ENCODE measurements at regions not wholly inside any gene's neighbourhood (a gene's known extent, or its start where the extent isn't known, plus 50 kb on each side); places are given as distances from the start of the nearest gene placed in this dataset.
A peak's percentile ranks its signal among the peaks of the same experiment; 100 is the strongest.

DNA sequence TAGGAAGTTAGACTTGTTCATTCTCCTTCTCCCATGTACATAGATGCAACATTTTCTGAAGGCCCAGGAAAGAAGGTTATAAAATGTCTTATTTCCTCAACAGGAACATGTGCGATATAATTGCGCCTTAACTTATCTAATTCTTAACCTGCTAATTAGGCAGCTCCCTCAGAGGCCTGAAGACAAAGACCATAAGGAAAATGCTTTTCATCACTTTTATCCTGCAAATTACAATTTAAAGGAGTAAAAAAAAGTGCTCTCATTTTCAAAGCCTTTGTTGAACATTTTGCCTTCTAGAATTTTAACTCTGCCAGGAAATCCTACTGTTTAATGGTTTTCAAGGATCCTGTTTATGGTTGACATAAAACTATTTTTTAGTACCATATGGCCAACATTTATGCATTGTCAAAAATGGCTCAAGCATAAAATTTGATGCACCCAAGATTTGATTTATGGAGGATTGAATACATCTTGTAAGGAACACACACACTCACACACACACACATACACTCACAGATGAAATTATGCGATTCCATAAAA lies 660.4 kb upstream of the TMEM132C start:
- no peak for DNase-seq (ENCODE audit: low read depth)

DNA sequence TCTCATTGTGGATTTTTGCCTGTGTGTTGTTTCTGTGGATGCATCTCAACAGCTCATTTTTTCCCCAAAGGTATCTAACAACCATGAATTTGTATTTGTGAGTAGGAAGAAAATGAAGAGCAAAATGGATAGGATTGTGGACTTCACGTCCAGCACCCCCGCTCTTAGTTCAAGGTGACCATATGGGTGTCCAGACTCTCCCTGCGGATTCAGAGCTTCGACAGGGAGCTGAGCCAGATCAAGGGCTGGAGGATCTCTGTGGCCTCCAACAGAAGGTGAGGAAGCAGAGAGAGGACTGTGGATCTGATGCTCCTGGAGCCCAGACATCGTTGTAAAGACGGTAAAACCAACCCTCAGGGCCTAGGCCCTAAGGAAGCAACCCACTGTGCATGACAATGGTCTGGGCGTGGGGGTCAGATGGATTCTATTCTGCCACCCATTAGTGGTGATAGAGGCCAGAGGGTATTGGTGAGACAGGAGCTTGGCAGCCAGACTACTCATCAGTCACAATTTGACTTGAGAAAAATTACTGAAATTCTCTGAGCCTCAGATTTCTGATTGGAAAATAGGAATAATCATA lies 659.7 kb upstream of the TMEM132C start:
- no peak for DNase-seq (ENCODE audit: low read depth)

DNA sequence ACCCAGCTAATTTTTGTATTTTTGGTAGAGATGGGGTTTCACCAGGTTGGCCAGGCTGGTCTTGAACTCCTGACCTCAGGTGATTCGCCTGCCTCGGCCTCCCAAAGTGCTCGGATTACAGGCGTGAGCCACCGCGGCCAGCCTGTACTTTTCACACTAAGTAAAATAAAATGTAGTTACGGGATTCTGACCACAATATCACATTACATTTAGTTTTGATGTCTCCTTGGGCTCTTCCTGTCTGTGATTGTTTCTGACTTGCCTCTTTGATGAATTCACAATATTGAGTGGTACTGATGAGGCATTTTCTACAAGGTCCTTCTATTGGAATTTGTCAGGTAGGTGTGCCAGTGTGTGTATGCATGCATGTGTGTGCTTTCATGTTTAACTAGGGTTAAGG lies 658.6 kb upstream of the TMEM132C start:
- DNase-seq (ENCODE audit: low read depth) = peak; percentile 13

DNA sequence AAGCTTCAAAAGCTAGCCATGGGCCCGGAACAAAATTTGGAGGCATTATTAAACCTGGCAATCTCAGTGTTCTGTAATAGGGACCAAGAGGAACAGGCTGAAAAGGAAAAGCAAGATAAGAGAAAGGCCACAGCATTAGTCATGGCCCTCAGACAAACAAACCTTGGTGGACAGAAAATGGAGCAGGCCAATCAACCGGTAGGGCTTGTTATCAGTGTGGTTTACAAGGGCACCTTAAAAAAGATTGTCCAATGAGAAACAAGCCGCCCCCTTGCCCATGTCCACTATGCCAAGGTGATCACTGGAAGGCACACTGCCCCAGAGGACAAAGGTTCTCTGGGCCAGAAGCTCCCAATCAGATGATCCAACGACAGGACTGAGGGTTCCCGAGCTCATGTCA lies 653.9 kb upstream of the TMEM132C start:
- peak; percentile 25 for DNase-seq (ENCODE audit: low read depth)

DNA sequence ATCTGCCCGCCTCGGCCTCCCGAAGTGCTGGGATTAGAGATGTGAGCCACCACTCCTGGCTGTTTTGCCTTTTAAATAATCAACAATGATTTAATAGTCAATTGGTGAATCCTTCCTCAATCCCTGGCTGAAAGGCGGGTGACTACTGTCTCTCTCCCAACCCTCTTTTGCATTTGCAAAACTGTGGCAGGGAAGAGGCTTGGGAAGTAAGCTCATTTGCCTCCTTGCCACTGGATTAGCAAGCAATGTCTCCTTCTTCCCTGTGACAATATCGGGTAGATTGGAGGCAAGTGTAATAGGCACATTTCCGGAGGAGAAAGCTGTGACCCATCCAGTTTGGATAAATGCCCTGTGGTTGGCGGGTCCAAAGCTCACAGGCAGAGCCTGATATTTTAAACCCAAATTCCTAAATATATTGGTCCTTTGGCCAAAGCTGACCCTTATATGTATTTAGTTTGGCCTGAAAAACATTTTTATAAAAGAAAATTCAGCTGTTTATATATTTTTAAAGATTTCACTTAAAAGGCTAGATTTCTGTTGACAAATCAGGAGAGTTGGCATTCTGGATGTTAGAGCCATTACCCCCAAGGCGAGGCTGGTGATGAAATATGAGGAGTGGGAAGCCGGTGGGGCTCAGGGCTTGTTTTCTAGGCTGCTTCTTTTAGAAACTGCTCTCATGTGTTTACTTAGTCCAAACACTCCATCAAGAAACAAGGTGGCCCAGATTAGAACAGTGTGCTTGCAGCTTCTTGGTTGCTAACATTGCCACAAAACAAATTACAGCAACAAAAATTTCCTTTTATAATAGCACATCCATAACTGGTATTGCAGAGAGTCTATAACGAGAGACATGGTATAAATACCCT lies 646.9 kb upstream of the TMEM132C start:
- DNase-seq (ENCODE audit: low read depth) = peak; percentile 16

DNA sequence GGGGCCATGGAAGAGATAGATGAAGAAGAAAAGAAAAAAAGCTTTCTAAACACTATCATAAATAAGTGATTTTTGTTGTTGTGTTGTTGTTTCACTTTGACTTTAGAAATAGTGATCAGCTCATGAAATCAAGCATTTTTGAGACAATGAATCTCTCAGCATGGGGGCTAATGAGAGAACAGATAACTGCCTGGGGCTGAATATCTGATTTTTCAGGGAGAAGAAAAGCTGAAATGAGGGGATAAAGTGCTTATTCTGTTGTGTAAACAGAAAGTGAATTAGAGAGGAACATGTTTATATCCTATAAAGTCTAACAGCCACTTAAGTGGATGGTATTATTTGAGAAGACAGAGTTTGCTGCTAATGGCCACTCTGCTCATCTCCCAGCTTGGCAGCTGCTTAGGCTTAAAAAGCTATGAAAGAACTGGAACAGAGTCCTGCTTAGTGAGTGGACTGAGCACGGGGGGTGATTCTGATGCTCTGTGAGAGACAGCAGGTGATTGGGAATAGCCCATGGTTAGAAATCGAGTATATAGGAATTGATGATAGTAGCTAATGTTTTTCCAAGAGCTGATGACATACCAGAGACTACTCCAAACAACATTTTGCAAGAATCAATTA lies 646.1 kb upstream of the TMEM132C start:
- DNase-seq (ENCODE audit: low read depth) = no peak

DNA sequence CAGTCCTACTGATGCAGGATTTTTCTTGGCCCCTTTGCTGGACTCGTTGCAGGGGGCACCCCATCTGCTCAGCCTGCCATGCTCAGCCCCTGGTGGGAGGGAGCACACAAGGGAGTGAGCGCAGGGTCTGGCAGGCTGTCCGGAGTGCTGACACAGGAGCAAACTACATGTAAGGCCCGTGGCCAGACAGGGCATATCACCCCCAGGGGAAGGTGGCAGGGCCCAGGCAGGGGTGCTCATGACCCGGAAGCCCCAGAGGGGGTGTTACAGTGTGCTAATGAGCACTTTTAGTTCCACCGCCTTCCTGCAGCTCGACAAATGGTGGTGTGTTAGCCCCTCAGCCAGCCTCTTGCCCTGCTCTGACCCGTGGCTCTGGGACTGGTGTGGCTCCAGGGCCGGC lies 645.6 kb upstream of the TMEM132C start:
- no peak for DNase-seq (ENCODE audit: low read depth)

DNA sequence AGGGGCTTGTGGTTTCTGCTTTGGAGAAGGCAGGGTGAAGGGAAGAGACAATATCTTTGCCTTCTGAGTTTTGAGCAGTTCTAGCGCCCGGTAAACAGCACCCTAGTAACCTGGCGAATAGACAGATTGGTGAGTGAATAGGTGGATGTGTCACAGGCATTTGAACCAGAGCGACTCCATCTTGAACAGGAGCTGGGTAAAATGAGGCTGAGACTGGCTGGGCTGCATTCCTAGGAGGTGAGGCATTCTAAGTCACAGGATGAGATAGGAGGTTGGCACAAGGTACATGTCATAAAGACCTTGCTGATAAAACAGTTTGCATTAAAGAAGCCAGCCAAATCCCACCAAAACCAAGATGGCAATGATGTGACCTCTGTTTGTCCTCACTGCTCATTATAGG lies 643.6 kb upstream of the TMEM132C start:
- DNase-seq (ENCODE audit: low read depth) = peak; percentile 8

DNA sequence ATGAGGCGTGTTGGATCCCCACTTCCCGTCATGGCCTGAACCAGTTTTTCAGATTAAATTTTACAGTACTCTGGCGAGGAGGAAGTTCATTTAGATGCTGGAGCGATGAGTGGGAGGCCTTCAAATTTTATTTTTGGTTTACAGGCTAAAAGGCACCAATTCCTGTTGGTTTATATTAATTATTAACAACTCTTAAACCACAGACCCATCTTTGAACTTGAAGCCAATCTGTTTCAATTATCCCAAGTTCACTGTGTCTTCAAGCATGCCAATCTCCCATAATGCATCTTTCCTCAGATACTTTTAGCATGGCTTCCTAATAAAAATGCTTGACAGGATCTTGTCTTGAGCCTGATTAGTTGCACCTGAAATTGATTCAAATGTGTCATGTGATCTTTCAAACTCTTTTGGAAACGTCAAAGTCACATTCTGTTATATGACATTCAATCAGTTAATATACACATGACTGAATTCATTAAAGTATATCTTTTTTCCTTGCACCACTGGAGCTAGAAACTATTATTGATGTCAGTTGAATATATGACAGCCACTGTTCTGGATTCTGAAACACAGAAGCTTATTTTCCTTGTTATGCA lies 641.7 kb upstream of the TMEM132C start:
- no peak for DNase-seq (ENCODE audit: low read depth)

DNA sequence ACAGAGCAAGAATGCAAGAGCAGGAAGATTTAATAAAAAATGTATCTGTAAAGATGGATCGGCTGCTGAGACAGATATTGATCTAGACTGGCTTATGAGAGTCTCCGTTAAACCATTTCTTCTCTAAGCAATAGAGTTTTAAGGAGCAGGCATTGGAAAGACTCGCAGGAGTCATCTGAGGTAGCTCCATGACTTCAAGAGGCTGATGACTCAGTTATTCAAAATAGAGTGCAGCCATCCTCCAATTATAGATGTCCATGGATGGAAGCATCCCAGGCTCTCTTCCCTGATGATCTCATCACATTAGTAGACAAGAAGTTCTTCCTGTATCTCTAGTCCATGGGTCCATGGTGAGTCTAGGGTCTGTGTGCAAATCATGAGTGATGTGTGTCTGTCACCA lies 638.3 kb upstream of the TMEM132C start:
- peak; percentile 77 for DNase-seq (ENCODE audit: low read depth)

DNA sequence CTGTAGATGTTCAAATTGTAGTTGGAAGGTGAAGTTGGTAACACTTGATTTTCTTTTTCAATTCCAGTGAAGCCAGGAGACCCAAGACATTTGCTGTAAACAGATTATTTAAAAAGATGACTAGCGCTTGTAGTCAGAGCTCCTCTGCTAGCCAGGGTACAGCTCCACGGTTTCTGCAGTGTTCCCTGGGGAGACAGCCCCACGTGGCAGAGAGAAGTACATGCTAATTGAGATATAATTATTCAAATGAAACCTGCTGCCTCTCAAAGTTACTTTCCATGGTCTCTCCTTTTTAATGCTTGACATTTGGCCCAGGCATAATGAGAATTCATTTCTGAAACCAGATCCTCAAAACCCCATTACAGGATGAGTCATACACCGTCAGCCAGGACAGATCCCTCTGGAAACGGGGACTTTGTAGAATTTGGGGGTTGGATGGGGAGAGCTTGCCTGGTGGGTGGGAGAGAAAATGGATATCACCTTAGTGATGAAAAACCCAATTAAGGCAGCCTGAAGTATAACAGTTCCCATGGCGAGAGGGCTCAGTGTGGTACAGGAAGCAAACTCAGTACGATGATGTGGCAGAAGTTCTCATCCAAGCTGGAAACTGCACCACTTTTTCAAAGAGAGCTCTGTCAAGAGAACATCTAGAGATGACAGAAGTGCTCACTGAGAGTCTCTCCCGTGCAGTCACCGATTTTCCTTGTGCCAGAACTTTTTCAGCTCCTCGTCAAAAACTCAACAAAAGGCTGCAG lies 637.7 kb upstream of the TMEM132C start:
- DNase-seq (ENCODE audit: low read depth) = peak; percentile 59

DNA sequence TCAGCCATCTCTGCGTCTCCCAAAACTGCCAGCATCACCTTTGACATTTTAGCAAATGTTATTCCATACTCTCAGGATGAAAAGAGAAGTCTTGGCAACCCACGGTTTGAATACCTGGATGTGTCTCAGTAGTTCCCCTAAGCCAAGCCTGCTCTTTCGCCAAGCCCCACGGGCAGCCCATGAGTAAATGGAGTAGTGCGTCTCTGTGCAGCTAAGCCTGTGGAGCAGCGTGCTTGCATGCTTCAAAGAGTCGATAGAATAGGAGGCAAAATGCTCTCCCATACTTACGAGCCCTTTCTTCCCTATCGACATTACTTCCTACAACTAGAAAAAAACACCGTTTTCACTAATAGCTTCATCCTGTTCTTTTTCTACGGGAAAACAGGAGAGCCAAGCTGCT lies 634.5 kb upstream of the TMEM132C start:
- no peak for DNase-seq (ENCODE audit: low read depth)

DNA sequence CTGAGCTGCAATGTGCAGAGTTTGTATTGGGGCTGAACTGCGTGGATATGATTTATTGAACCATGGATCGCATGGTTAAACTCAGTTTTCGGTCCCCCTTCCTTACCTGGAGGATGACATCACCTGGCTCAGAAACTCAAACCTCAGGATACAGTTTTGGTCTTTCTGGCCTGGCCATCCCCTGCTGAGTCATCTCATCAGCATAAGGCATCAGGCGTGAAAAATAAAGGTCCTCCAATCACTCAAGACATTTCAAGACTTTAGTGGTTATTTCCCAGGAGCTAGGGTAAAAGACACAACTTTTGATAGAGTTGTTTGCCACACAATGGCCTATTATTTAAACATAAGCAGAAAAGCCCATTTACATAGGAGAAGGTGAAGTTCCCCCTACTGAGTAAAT lies 631.1 kb upstream of the TMEM132C start:
- DNase-seq (ENCODE audit: low read depth) = no peak

DNA sequence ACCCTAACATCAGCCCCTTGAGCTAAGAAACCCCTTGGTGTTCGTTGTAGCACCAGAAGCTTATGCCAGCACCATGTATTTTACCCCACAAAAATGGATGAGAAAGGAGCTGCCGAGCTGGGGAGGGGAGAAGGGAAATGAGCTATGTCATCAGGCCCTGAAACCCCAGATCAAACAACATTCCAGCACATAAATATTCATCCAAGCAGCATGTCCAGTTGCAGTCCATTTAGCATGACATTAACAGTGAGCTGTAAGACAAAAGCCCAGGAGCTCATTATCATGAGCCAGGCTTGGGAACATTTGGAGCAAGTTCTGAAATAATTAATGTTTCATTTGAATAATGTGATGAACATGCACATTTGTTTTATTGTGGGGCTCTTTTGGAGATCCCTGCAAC lies 630.1 kb upstream of the TMEM132C start:
- DNase-seq (ENCODE audit: low read depth) = peak; percentile 9

DNA sequence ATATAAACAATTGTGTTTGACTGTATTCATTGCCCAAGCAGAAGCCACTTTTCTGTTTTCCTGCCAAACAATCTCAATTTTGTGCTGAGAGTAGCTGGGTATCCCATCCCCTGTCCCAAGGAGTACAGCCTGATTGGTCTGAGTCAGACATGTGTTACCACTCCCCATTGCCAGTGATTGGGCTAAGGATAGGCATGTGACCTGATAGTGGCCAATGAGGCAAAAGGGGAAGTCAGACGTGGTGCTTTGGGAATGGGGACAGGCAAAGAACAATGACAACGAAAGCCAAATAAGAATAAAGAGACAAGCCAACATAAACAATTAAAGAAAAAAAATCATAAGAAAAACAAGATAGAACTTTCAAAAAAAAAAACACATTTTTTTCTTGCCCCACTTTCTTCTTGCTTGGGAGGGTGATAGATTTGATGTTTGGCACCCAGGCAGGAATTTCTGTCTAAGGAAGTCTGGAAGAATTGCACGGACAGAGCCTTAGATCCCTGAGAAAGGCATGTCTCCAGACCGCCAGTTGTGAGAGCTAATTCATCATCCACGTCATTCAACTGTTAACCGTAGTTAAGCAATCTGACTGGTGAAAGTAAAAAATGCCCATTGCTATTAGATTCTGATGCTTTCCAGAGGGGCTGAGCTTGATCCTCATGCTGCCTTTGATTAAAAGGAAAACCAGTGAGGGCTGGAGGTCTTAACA lies 626.6 kb upstream of the TMEM132C start:
- DNase-seq (ENCODE audit: low read depth) = peak; percentile 77

DNA sequence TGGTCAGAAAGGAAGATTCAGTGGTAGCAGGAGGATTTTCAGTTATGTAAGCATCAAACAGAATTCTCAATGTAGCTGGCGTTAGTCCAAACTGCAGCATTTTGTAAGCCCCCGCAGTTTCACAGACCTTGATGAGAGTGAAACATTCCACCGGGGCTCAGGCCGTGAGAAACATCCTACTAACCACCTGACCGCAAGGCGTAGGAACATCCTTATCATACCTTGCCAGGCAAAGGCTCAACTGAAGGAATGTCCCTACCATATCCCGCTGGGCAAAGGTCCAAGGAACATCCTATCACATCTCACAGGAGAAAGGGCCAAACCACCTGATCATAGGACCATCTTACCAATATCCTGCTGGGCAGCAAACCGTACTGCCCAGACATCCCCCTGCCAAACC lies 624.8 kb upstream of the TMEM132C start:
- no peak for DNase-seq (ENCODE audit: low read depth)

DNA sequence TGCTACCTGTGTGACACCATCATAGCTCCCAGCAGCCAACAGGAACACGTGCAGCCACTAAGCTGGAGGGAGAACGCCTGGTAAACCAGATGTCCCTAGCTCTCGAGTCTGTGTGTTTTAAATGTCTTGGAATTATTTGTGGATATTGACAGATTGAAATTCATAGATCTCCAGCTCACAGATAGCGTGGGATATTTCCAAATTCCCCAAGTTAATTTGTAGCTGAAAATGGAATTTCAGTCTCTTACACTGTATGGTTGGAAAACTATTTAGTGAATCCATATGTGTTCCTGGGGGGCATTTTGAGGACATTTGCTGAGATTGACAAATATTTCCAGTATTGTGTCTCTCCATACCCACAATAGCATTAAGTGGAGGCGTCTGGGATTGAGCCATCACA lies 618.6 kb upstream of the TMEM132C start:
- no peak for DNase-seq (ENCODE audit: low read depth)

DNA sequence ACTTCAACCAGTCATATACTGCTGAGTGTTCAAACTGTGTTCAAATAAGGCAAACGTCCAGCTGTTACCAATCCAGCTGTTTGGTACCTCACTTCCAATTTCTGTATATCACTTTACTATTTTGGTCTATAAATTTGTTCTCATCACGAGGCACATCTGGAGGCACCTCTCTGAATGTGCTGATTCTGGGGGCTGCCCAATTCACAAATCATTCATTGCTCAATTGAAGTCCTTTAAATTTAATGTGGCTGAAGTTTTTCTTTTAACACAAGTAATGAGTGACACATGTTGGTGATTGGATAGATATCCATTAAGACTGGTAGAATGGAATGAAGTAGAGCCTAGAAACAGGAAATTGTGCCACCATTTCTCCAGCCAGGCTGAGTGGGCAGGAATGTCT lies 617.0 kb upstream of the TMEM132C start:
- DNase-seq (ENCODE audit: low read depth) = no peak

DNA sequence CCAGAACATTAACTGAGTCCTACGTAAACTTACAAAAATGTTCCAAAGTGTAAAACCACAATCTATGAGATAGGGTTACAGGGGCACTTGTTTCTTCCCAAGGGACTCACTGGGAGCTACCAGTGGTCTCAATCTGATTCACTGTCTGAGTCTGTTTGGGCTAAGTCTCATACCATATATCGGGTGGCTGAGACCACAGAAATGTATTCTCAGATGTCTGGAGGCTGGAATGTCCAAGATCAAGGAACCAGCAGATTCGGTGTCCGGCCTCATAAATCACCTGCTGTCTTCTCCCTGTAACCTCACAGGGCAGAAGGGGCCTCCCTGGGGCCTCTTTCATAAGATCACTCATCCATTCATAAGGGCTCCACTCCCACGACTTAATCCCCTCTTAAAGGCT lies 616.3 kb upstream of the TMEM132C start:
- DNase-seq (ENCODE audit: low read depth) = peak; percentile 87

DNA sequence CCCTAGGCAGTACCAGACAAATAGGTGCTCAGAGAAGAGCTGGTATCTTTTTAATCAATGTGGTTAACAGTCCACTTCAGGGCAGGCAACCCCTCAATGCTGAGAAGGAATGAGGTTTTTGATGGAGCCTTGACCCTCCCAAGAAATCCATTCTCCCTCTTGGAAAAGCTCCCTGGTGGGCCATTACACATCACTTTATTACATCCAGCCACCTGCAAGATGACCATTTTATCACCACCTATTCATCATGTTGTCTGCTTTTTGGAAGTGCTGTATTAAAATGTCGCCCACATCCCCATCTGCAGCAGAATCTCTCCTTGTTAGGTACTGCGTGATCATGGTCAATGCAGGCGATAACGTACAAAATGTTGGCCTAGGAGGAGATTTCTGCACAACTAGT lies 614.7 kb upstream of the TMEM132C start:
- DNase-seq (ENCODE audit: low read depth) = no peak

DNA sequence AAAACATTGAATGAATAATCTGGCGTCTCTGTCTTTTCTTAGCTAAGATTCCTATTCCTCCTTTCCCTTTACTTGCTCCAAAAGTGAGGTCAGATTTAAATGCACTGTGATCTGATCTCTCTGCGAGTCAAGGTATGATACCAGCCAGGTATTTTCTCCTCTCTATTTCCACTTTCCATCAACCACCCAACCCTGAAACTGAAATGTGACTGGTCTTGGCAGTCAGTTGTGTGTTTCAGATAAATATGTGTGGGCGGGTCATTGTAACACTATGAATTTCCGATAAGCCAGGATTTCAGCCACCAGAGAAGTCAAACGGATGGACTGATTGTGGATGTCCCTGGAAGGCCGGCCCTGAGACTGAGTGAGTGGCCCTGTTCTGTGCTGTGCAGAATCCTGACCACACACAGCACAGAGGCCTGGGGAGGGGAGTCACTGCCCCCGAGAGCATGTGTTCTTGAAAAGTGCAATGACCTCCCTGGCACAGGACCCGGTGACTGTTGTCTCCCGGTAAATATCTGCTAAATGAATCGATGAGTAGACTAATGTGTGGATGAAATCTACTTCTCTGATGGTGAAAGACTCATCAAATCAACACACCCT lies 612.5 kb upstream of the TMEM132C start:
- DNase-seq (ENCODE audit: low read depth) = no peak
